ENCODE measurements at regions not wholly inside any gene's neighbourhood (a gene's known extent, or its start where the extent isn't known, plus 50 kb on each side); places are given as distances from the start of the nearest gene placed in this dataset.

DNA sequence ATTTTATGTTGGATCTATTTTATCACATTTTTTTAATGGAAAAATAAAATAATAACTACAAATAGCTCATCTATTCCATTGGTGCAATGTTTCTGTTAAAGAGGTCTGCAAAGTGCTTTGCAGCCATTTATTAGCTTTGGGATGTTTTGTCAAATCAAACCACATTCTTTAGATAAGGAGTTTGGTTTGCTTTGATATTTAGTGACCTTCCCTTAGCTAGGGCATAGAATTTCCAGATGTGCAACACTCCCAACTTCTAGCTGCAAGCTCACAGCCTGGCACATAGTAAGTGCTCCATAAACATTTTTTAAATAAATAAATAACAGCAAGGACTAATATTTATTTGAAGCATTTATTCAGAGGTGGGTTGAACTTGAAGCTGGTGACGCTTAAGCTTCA is 80.4 kb upstream of the ARHGAP29 start:
- H4K20me1 ChIP-seq (ENCODE audit: insufficient read depth), result no peaks in the 10 kb centered on the region
- POLR2A ChIA-PET, result interaction anchor here (0.7 to 3.2 kb wide), 15 partner anchors 8 to 292 kb away, joined by 3 to 27 read pairs (median 4); partner anchors contain the start of genes ABCD3 and ARHGAP29
- no peak overlapping the region for H2AFZ ChIP-seq (ENCODE audit: low read depth, low read length, poor library complexity, severe bottlenecking)
- intact Hi-C loops (cut with micrococcal nuclease), result no loop called here
- RAD21 ChIA-PET (ENCODE audit: low non-redundant PET in 1 of 2, low total read pairs in 2 of 2, uncharacterized antibody in 2 of 2, unreplicated experiment in 2 of 2), result interaction anchor here (0.6 to 0.7 kb wide), 2 partner anchors 41 to 80 kb away, joined by 3 read pairs; no protein-coding TSS in a partner anchor
- no peaks in the 10 kb centered on the region for H3K36me3 ChIP-seq (ENCODE audit: control insufficient read depth in 1 of 2, insufficient read depth in 2 of 2, low read length in 2 of 2)
- TF ChIP-seq EZH2phosphoT487 (IDR thresholded peaks at IDR 0.05; ENCODE audit: borderline replicate concordance), result no peak
- H3K9me3 ChIP-seq (ENCODE audit: control insufficient read depth in 1 of 2, insufficient read depth in 1 of 2, low read depth in 1 of 2, low read length in 2 of 2), result no peaks in the 10 kb centered on the region
- H3K4me2 ChIP-seq (ENCODE audit: low read length), result peak overlapping the region; percentile 52
- CTCF ChIA-PET, result interaction anchor here (1.0 to 2.4 kb wide), 3 partner anchors 12 to 273 kb away, joined by 3 to 10 read pairs (median 5); no protein-coding TSS in a partner anchor
- no peak overlapping the region for H3K4me3 ChIP-seq (replicated peaks in 1 of 2; ENCODE audit: low read depth in 1 of 2, low read length in 2 of 2)
- H3K9me2 ChIP-seq (ENCODE audit: insufficient read depth), result no peaks in the 10 kb centered on the region
- no peaks in the 10 kb centered on the region for H3K27me3 ChIP-seq (ENCODE audit: insufficient read depth, low read length)
- ATAC-seq (no peak), DNase-seq (ENCODE audit: low read depth, low spot score) (no peak)
- no peaks in the 10 kb centered on the region for H3K79me2 ChIP-seq (ENCODE audit: insufficient read depth, low read length)
- no TSS peak for BruUV-seq (replicated peaks)
- peaks cover 79 to 89% of the 10 kb centered on the region in 2 experiments for H3K4me1 ChIP-seq (ENCODE audit: control insufficient read depth in 1 of 2, insufficient read depth in 2 of 2, low read length in 2 of 2)
- peak overlapping the region; percentile 63 for H3K27ac ChIP-seq (ENCODE audit: low read depth, low read length)
- H3K9ac ChIP-seq (ENCODE audit: low read length), result peak overlapping the region; percentile 36; the same call in 1 of the 2 replicates

- Histone ChIP-seq H3K36me3 (ENCODE audit: control insufficient read depth in 1 of 2, insufficient read depth in 2 of 2, low read length in 2 of 2) (no peaks in the 10 kb centered on the region), H3K4me3 (replicated peaks in 1 of 2; ENCODE audit: low read depth in 1 of 2, low read length in 2 of 2) (no peak overlapping the region), H3K9me3 (ENCODE audit: control insufficient read depth in 1 of 2, insufficient read depth in 1 of 2, low read depth in 1 of 2, low read length in 2 of 2) (no peaks in the 10 kb centered on the region), H2AFZ (ENCODE audit: low read depth, low read length, poor library complexity, severe bottlenecking) (no peak overlapping the region), H4K20me1 (ENCODE audit: insufficient read depth) (no peaks in the 10 kb centered on the region), H3K27me3 (ENCODE audit: insufficient read depth, low read length) (no peaks in the 10 kb centered on the region), H3K27ac (ENCODE audit: low read depth, low read length) (peak overlapping the region; percentile 63), H3K9me2 (ENCODE audit: insufficient read depth) (no peaks in the 10 kb centered on the region), H3K9ac (ENCODE audit: low read length) (peak overlapping the region; percentile 36), H3K4me2 (ENCODE audit: low read length) (peak overlapping the region; percentile 52), H3K4me1 (ENCODE audit: control insufficient read depth in 1 of 2, insufficient read depth in 2 of 2, low read length in 2 of 2) (peaks cover 75 to 88% of the 10 kb centered on the region in 2 experiments), H3K79me2 (ENCODE audit: insufficient read depth, low read length) (no peaks in the 10 kb centered on the region)
- ChIA-PET CTCF (interaction anchor here (1.4 to 2.4 kb wide), 2 partner anchors 18 to 272 kb away, joined by 5 to 10 read pairs; no protein-coding TSS in a partner anchor), POLR2A (interaction anchor here (0.7 to 3.2 kb wide), 16 partner anchors 9 to 291 kb away, joined by 3 to 27 read pairs (median 4); partner anchors contain the start of genes ABCD3 and ARHGAP29), RAD21 (ENCODE audit: low non-redundant PET in 1 of 2, low total read pairs in 2 of 2, uncharacterized antibody in 2 of 2, unreplicated experiment in 2 of 2) (interaction anchor here (0.6 to 0.7 kb wide), 2 partner anchors 40 to 79 kb away, joined by 3 read pairs; no protein-coding TSS in a partner anchor)
- ATAC-seq, result peak; percentile 70
- intact Hi-C loops (cut with micrococcal nuclease), result no loop called here
- no TSS peak for BruUV-seq (replicated peaks)
- no peak for DNase-seq (ENCODE audit: low read depth, low spot score)
- TF ChIP-seq JUND (IDR thresholded peaks at IDR 0.05), result peak; percentile 37
- no peak for TF ChIP-seq CTCF (IDR thresholded peaks at IDR 0.05 in 2 of 3, conservative IDR thresholded peaks at IDR 0.05 in 1 of 3; ENCODE audit: borderline replicate concordance in 1 of 3, insufficient read depth in 1 of 3, low read depth in 2 of 3, low read length in 2 of 3)
- TF ChIP-seq POLR2A (IDR thresholded peaks at IDR 0.05; ENCODE audit: borderline replicate concordance, extremely low read depth, insufficient read depth, insufficient read length), result no peak
- TF ChIP-seq POLR2AphosphoS5 (IDR thresholded peaks at IDR 0.05; ENCODE audit: low read depth, low read length), result peak; percentile 36; the same call in 1 of the 2 replicates
- TF ChIP-seq REST (IDR thresholded peaks at IDR 0.05; ENCODE audit: low read depth), result no peak
- TF ChIP-seq SIN3A (IDR thresholded peaks at IDR 0.05; ENCODE audit: low read depth), result no peak
- TF ChIP-seq, protein P1, sequence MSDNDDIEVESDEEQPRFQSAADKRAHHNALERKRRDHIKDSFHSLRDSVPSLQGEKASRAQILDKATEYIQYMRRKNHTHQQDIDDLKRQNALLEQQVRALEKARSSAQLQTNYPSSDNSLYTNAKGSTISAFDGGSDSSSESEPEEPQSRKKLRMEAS (IDR thresholded peaks at IDR 0.05), result peak; percentile 43; the same call in 1 of the 2 replicates
- TF ChIP-seq CBX3 (IDR thresholded peaks at IDR 0.05; ENCODE audit: low read depth), result peak; percentile 9; the same call in 1 of the 2 replicates
- no peak for TF ChIP-seq ZFX (IDR thresholded peaks at IDR 0.05)
- TF ChIP-seq TCF7L2 (IDR thresholded peaks at IDR 0.05; ENCODE audit: borderline replicate concordance, extremely low read depth, insufficient read depth, insufficient read length), result no peak
- TF ChIP-seq CEBPB (IDR thresholded peaks at IDR 0.05; ENCODE audit: low read depth), result 0 out of 2 replicates have a peak, but pooled peaks have one; percentile 17
Measured at GRCh38 chr1:94316836-94317789, 79.7 kb upstream of the ARHGAP29 start.

Measured in HCT116 (cell line).